Sigmoid colon (tissue), 4 donors: ENCODE measurements at regions not wholly inside any gene's neighbourhood (a gene's known extent, or its start where the extent isn't known, plus 50 kb on each side); places are given as distances from the start of the nearest gene placed in this dataset.

Experiments
- EP300 ChIP-seq, 4 donors: sonication (generic); formaldehyde crosslinking; IDR thresholded peaks; one replicate each; pipeline ENCODE4 v1.6.1; 2017; ENCODE audit warnings: antibody characterized with exemption in 4 of 4
- POLR2A ChIP-seq, 2 donors: fragments of 450-650 bp; IDR thresholded peaks; one replicate each; pipeline ENCODE4 v1.6.1; 2016; ENCODE audit warnings: antibody characterized with exemption in 2 of 2, mild to moderate bottlenecking in 2 of 2, moderate library complexity in 2 of 2
- POLR2AphosphoS5 ChIP-seq, 4 donors: sonication (generic); formaldehyde crosslinking; IDR thresholded peaks; one replicate each; pipeline ENCODE4 v1.6.1; 2017; ENCODE audit warnings: antibody characterized with exemption in 4 of 4
- TF ChIP-seq, protein P1 (sequence below), 4 experiments: fragments of 450-650 bp in 3 of 4; fragments of 200-600 bp in 1 of 4; IDR thresholded peaks; one replicate each; pipeline ENCODE4 v1.5.1; 2016 to 2019; ENCODE audit warnings: antibody characterized with exemption in 4 of 4, mild to moderate bottlenecking in 3 of 4, moderate library complexity in 2 of 4

DNA sequence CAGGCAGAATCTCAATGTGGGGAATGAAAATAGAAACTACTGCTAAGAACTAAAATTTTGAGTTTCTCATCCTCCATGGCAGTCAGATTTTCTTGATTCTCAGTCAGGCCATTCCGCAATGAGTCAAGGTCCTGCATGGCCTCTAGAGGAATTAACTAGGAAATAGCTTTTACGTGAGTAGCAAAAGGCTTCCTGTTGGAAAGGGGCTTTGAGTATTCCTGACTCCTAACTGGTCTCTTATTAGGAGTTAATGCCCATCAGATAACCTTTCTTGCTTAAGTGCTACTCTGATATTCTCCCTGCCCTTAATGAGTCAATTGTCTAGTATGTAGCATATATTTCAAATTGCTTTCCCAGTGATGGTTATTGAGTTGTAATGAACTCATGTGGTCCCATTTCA is 65.7 kb upstream of the ARHGAP24 start:
- TF ChIP-seq, protein P1, sequence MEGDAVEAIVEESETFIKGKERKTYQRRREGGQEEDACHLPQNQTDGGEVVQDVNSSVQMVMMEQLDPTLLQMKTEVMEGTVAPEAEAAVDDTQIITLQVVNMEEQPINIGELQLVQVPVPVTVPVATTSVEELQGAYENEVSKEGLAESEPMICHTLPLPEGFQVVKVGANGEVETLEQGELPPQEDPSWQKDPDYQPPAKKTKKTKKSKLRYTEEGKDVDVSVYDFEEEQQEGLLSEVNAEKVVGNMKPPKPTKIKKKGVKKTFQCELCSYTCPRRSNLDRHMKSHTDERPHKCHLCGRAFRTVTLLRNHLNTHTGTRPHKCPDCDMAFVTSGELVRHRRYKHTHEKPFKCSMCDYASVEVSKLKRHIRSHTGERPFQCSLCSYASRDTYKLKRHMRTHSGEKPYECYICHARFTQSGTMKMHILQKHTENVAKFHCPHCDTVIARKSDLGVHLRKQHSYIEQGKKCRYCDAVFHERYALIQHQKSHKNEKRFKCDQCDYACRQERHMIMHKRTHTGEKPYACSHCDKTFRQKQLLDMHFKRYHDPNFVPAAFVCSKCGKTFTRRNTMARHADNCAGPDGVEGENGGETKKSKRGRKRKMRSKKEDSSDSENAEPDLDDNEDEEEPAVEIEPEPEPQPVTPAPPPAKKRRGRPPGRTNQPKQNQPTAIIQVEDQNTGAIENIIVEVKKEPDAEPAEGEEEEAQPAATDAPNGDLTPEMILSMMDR (IDR thresholded peaks at IDR 0.05), result no peak
- no peak for TF ChIP-seq POLR2A (IDR thresholded peaks at IDR 0.05)
- TF ChIP-seq EP300 (IDR thresholded peaks at IDR 0.05), result no peak
- no peak for TF ChIP-seq POLR2AphosphoS5 (IDR thresholded peaks at IDR 0.05)
